Kidney glomerular epithelial cell (primary cell): ENCODE measurements at regions not wholly inside any gene's neighbourhood (a gene's known extent, or its start where the extent isn't known, plus 50 kb on each side); places are given as distances from the start of the nearest gene placed in this dataset.
A peak's percentile ranks its signal among the peaks of the same experiment; 100 is the strongest.
"Not testable (repeated sequence)": the region's sequence is repeated elsewhere in the genome, so short reads cannot be mapped to it uniquely, and the experiment has no call there.

Experiments
- DNase-seq: peaks from one replicate; lab custom pipeline; 2025; lab: John Stamatoyannopoulos, UW

GRCh38 chr22:22697377-22698117 lies 53.1 kb downstream of the GGTLC2 start:
- no peak for DNase-seq

GRCh38 chr22:22698263-22698750 lies 53.9 kb downstream of the GGTLC2 start:
- DNase-seq: no peak

GRCh38 chr22:22700631-22701030 lies 56.2 kb downstream of the GGTLC2 start:
- DNase-seq: no peak

- not testable (repeated sequence) for DNase-seq
Measured at GRCh38 chr22:22701557-22701956, 57.1 kb downstream of the GGTLC2 start.

GRCh38 chr22:22702237-22703202 lies 58.1 kb downstream of the GGTLC2 start:
- no peak for DNase-seq

- no peak for DNase-seq
Measured at GRCh38 chr22:22703203-22703570, 58.8 kb downstream of the GGTLC2 start.

- DNase-seq: no peak
Measured at GRCh38 chr22:22703715-22704114, 59.3 kb downstream of the GGTLC2 start.

- DNase-seq: no peak
Measured at GRCh38 chr22:22704156-22704946, 59.9 kb downstream of the GGTLC2 start.

- DNase-seq: no peak
Measured at GRCh38 chr22:22705328-22706100, 61.1 kb downstream of the GGTLC2 start.

GRCh38 chr22:22706253-22706915 lies 62.0 kb downstream of the GGTLC2 start:
- no peak for DNase-seq

- DNase-seq: no peak
Measured at GRCh38 chr22:22709719-22710445, 65.5 kb downstream of the GGTLC2 start.

GRCh38 chr22:22710719-22711531 lies 66.5 kb downstream of the GGTLC2 start:
- DNase-seq: peak; percentile 14

GRCh38 chr22:22711532-22711913 lies 67.1 kb downstream of the GGTLC2 start:
- no peak for DNase-seq

GRCh38 chr22:22712092-22712658 lies 67.8 kb downstream of the GGTLC2 start:
- no peak for DNase-seq

GRCh38 chr22:22712666-22713365 lies 68.4 kb downstream of the GGTLC2 start:
- no peak for DNase-seq

GRCh38 chr22:22713416-22713815 lies 69.0 kb downstream of the GGTLC2 start:
- no peak for DNase-seq

- no peak for DNase-seq
Measured at GRCh38 chr22:22714600-22715335, 70.4 kb downstream of the GGTLC2 start.
